ENCODE measurements at regions not wholly inside any gene's neighbourhood (a gene's known extent, or its start where the extent isn't known, plus 50 kb on each side); places are given as distances from the start of the nearest gene placed in this dataset.

GRCh38 chr6:106772270-106773142, 143.1 kb downstream of the QRSL1 start:
- no TSS peak for BruUV-seq (replicated peaks)
- H3K27me3 Mint-ChIP-seq (ENCODE audit: insufficient read depth, unreplicated experiment): no peaks in the 10 kb centered on the region
- Histone ChIP-seq H3K9me3 (peaks cover 15% of the 10 kb centered on the region; the same call in 1 of the 2 replicates), H3K4me3 (ENCODE audit: low read depth, low read length) (no peak overlapping the region), H3K4me1 (no peaks in the 10 kb centered on the region), H3K27me3 (replicated peaks; ENCODE audit: control insufficient read depth, insufficient read depth, low read length) (no peaks in the 10 kb centered on the region), H3K36me3 (ENCODE audit: control insufficient read depth, insufficient read depth, low read length) (no peaks in the 10 kb centered on the region)
- no peaks in the 10 kb centered on the region for H3K36me3 Mint-ChIP-seq (ENCODE audit: insufficient read depth, unreplicated experiment)
- H3K4me3 Mint-ChIP-seq (ENCODE audit: unreplicated experiment): no peak overlapping the region
- H3K9me3 Mint-ChIP-seq (ENCODE audit: unreplicated experiment): no peaks in the 10 kb centered on the region
- intact Hi-C loops (cut with micrococcal nuclease; ENCODE audit: unreplicated experiment): no loop called here
- DNase-seq: no peak
- H3K27ac Mint-ChIP-seq (ENCODE audit: unreplicated experiment): no peak overlapping the region
- ChIA-PET POLR2A (no interaction called here), CTCF (interaction anchor here (0.5 kb wide), 1 partner anchor 96 kb away, joined by 3 read pairs; no protein-coding TSS in a partner anchor)
- H3K4me1 Mint-ChIP-seq (ENCODE audit: low read depth, unreplicated experiment): peaks cover 10% of the 10 kb centered on the region
- TF ChIP-seq CTCF (IDR thresholded peaks at IDR 0.05; ENCODE audit: insufficient read depth in 1 of 2, low read depth in 1 of 2, low read length in 1 of 2, severe bottlenecking in 1 of 2, unreplicated experiment in 1 of 2): no peak

- BruUV-seq (replicated peaks): no TSS peak
- ChIA-PET POLR2A (no interaction called here), CTCF (no interaction called here)
- peaks cover 15% of the 10 kb centered on the region; the same call in 1 of the 2 replicates for H3K9me3 ChIP-seq
- TF ChIP-seq CTCF (IDR thresholded peaks at IDR 0.05; ENCODE audit: insufficient read depth in 1 of 2, low read depth in 1 of 2, low read length in 1 of 2, severe bottlenecking in 1 of 2, unreplicated experiment in 1 of 2): no peak
- no peak overlapping the region for H3K27ac Mint-ChIP-seq (ENCODE audit: unreplicated experiment)
- peaks cover 10% of the 10 kb centered on the region for H3K4me1 Mint-ChIP-seq (ENCODE audit: low read depth, unreplicated experiment)
- intact Hi-C loops (cut with micrococcal nuclease; ENCODE audit: unreplicated experiment): no loop called here
- H3K27me3 Mint-ChIP-seq (ENCODE audit: insufficient read depth, unreplicated experiment): no peaks in the 10 kb centered on the region
- no peak overlapping the region for H3K4me3 Mint-ChIP-seq (ENCODE audit: unreplicated experiment)
- no peaks in the 10 kb centered on the region for H3K36me3 Mint-ChIP-seq (ENCODE audit: insufficient read depth, unreplicated experiment)
- H3K4me1 ChIP-seq: no peaks in the 10 kb centered on the region
- no peaks in the 10 kb centered on the region for H3K36me3 ChIP-seq (ENCODE audit: control insufficient read depth, insufficient read depth, low read length)
- no peaks in the 10 kb centered on the region for H3K9me3 Mint-ChIP-seq (ENCODE audit: unreplicated experiment)
- DNase-seq: no peak
- H3K27me3 ChIP-seq (replicated peaks; ENCODE audit: control insufficient read depth, insufficient read depth, low read length): no peaks in the 10 kb centered on the region
- H3K4me3 ChIP-seq (ENCODE audit: low read depth, low read length): no peak overlapping the region
These were observed 142.4 kb downstream of the QRSL1 start for GRCh38 chr6:106771822-106772221.

GRCh38 chr6:106770663-106771062, 141.3 kb downstream of the QRSL1 start:
- BruUV-seq (replicated peaks): no TSS peak
- Histone ChIP-seq H3K27me3 (replicated peaks; ENCODE audit: control insufficient read depth, insufficient read depth, low read length) (no peaks in the 10 kb centered on the region), H3K36me3 (ENCODE audit: control insufficient read depth, insufficient read depth, low read length) (no peaks in the 10 kb centered on the region), H3K4me3 (ENCODE audit: low read depth, low read length) (no peak overlapping the region), H3K9me3 (peaks cover 15% of the 10 kb centered on the region; the same call in 1 of the 2 replicates), H3K4me1 (no peaks in the 10 kb centered on the region)
- intact Hi-C loops (cut with micrococcal nuclease; ENCODE audit: unreplicated experiment): no loop called here
- Mint-ChIP-seq H3K4me3 (ENCODE audit: unreplicated experiment) (no peak overlapping the region), H3K27me3 (ENCODE audit: insufficient read depth, unreplicated experiment) (no peaks in the 10 kb centered on the region), H3K27ac (ENCODE audit: unreplicated experiment) (no peak overlapping the region), H3K9me3 (ENCODE audit: unreplicated experiment) (no peaks in the 10 kb centered on the region), H3K36me3 (ENCODE audit: insufficient read depth, unreplicated experiment) (no peaks in the 10 kb centered on the region), H3K4me1 (ENCODE audit: low read depth, unreplicated experiment) (peaks cover 10% of the 10 kb centered on the region)
- CTCF ChIA-PET: no interaction called here
- TF ChIP-seq CTCF (IDR thresholded peaks at IDR 0.05; ENCODE audit: insufficient read depth in 1 of 2, low read depth in 1 of 2, low read length in 1 of 2, severe bottlenecking in 1 of 2, unreplicated experiment in 1 of 2): no peak
- DNase-seq: no peak
- POLR2A ChIA-PET: interaction anchor here (0.6 kb wide), 1 partner anchor 101 kb away, joined by 3 read pairs; no protein-coding TSS in a partner anchor

Data from Caco-2 (cell line).